HG03575 (cell line): ENCODE measurements at regions not wholly inside any gene's neighbourhood (a gene's known extent, or its start where the extent isn't known, plus 50 kb on each side); places are given as distances from the start of the nearest gene placed in this dataset.
A peak's percentile ranks its signal among the peaks of the same experiment; 100 is the strongest.

Source experiments
- ATAC-seq: cut with Tn5 transposase; IDR thresholded peaks from one replicate; pipeline ENCODE4 v1.9.1; 2021; ENCODE audit not compliant: unreplicated experiment, insufficient number of reproducible peaks, low FRiP score; ENCODE audit errors: extremely low read depth

DNA sequence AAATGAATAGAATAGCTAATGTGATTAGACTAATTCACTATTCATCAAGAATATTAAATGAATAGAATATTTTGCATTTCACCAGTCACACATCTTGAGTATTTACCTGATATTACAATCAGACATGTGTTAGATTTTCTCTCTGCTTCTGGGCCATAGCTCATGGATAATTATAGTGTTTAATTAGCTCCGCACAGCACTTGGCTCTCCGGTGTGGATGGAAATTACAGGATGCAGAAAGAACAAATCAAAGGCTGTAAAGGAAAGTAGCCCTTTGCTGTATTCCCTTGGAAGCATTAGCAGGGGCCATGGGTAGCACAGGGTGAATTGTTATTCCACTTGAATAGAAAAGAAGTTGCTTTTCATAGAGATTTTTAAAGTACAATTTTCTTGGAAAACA is 320.3 kb upstream of the SORL1-AS1 start:
- no peak for ATAC-seq

DNA sequence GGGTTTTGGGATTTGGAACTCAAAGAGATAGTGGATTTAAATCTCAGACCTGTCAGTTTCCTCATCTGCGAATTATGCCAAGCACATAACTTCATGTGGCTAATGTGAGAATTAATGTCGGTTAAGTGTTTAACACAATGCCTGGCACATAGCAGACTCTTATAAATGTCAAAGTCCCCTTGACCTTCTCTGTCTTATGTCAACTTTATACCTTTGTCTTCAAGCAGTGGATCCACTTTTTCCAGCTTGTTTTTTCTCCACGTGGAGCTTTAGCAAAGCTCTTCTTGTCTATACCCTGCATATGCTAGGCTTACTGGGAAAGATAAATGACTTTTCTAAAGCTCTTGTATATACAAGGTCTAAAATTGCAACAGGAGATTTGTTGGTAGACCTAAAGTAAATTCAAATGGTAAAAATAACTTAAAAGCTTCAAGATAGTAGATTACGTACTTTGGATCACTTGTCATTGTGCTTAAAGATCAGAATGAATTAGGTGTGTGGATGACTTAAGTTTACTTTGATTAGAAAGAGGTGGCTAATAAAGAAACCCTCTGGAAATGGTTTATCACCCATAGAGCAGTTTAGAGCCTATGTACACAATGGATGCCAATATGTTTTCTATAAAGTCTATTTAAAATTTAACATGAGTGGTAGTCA is 318.3 kb upstream of the SORL1-AS1 start:
- ATAC-seq = no peak

DNA sequence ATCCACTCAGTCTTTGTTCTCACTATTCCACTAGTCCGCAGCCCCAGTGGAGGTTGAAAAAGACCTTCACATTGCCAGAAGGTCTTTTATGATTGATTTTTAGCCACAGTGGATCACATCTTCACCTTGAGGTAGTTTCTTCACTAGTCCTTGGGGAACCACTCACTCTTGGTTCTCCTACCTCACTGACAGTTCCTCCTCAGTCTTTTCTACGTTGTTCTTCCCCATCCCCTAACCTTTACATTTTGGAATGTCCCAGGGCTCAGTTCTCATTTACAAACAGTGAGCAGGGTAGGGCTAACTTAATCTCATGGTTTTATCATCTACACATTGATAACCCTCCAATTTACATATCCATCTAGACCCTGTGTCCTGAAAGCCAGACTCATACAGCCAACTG is 316.4 kb upstream of the SORL1-AS1 start:
- ATAC-seq = no peak

DNA sequence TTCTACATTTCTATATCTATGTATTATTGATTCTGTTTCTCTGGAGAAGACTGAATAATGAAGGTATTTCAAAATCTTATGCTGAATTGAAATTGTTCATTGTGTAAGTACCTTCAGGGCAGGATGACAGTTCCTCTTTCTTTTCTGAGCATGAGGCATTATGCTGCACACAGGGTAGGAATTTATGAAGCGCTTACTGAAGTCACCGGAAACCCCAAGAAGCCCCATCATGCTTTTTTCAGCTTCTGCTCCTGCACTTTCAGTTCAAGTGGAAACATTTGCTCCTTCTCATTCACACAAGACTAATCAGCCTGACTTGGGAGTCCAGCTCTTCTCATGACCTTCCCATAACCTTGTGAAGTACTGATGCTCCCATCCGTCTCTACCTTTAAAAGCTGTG is 314.7 kb upstream of the SORL1-AS1 start:
- ATAC-seq = peak; percentile 48

DNA sequence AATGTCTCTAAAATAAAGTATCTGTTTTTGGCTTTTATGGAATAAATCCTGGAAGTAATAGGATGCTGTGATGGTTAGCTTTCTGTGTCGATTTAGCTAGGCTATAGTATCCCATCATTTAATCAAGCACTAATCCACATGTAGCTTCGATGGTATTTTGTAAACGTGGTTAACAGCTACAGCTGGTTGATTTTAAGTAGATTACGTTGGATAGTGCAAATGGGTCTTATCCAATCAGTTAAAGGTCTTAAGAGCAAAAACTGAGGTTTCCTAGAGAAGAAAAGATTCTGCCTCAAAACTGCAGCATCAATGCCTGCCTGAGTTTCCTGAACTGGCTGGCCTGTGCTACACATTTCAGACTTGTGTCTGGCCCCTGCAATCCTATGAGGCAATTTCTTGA is 314.2 kb upstream of the SORL1-AS1 start:
- ATAC-seq = no peak

DNA sequence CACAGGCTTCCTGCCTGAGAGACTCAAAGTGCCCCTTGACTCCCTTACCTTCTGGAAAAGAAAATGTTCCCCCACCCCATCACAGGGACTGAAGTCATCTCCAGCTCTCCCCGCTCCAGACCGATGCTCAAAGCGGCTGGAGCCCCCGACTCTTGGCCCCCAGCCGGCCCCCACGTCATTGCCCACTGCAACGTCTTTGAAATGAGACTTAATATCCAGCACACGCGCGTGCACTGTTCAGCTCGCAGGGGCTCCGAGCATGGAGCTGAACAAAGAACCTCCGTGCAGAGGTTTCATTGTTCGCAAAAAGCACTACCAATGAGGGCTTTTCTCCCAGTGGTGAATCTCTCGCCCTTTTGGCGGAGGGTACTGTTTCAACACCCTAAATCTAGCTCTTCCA is 313.4 kb upstream of the SORL1-AS1 start:
- ATAC-seq = no peak

DNA sequence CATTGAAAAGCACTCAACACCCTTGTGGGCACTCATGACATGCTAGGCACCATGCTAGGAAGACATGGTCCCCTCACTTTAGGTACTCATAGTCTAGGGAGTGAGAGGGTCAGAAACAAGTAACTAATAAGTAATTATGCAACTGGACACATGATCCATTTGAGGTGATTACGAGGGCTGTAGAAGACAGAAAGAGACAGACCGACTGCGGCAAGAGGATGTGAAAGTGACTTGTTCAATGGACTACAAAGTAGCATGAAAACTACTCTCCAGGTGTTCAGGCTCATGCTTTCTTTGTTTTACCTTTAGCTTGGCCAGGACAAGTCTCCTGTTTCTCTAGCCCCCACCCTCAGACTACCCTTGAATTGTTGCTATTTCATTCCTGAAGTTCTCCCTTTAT is 310.8 kb upstream of the SORL1-AS1 start:
- peak; percentile 76 for ATAC-seq

DNA sequence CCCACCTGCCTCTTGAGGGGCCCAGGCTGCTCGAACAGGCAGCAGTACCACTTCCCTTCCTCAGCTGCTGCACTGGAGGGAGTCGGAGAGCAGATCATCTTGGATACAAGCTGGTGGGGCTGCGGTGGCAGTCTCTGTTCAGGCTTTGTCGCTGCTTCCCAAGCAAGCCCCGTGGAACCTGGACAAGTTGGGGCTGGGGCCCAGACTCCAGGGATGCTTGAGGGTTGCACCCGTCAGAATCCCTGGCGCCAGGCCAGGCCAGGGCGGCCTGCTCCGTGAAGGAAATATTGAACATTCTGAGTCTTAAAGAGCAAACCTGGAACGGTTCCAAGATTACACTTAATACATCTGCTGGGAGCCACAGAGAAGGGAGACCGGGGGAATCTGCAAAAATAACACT is 310.1 kb upstream of the SORL1-AS1 start:
- no peak for ATAC-seq

DNA sequence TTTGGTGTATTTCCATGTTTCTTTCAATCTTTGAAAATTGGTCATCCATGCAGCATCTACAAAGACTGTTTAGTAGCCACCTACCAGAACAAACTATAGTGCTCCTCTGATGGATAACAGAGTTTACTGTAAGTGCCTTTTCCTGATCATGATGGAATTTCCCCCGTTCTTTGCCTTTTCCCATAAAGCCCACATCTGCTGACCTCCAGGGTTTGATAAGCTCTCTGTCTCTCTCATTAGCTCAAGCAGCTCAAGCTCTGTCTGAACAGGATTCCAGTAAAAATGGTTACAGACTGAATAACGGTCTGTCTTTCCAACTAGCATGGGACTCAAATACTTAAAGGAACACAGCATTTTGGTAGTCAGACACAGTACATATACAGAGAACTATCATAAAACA is 308.4 kb upstream of the SORL1-AS1 start:
- no peak for ATAC-seq

DNA sequence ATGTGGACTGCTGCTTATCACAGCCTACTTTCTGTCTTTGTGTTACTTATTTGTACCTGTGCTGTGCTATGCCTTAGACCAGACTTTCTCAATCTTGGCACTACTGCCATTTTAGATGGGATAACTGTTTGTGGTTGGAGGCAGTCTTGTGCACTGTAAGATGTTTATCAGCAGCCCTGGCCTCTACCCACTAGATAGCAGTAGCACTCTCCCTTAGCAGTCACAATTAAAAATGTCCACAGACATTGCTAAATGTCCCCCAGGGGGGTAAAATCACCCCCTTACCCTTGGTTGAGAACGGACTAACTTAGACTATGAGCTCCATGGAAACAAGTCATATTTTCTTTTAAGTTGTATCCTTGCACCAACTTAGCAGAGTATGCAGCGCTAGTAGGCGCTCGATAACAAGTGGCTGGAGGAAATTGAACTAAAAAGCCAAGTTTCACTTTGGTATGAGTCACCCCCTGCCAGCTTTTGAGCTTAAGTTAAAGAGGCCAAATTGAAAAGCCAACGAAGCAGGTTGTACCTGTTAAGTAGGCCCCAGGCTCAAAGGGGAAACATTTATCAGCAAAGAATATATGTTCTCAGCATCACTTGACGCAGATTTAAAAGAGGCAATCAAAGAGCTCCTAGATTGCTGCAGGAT is 304.8 kb upstream of the SORL1-AS1 start:
- ATAC-seq = no peak

DNA sequence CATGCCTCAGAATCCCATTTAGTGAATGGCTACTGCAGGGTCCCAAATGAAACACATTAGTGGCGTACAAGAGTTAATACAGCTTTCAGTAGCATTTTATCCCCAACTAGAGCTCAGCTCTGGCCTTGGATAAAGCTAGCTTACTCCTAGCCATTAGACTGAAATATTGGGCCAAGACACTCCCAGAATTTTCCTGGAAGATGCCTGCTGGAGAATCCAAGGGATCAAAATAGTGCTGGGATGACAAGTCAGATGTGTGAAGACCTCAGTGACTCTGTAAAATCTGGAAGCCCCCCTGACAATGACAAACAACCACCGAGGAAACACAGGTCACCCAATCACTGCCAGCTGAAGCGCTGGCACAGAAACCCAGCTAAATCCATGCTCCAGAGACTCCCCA is 303.1 kb upstream of the SORL1-AS1 start:
- no peak for ATAC-seq

DNA sequence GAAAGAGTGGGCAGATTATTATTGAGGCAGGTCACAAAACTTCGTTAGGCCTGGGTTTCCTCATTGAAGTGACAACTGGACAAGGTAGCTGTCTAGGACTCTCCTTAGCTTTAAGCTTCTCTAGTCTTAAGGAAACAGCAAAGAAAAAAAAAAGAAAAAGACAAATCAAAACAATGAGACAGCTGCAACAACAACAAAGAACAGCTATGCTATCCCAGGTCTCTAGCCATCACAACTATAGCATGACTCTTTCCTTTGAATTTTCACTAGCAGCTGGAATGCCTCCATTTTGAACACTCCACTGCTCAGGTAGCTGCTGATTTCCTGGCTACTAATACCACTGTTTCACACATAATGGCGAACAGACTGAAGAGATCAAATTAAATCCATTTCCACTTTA is 302.4 kb upstream of the SORL1-AS1 start:
- ATAC-seq = no peak

DNA sequence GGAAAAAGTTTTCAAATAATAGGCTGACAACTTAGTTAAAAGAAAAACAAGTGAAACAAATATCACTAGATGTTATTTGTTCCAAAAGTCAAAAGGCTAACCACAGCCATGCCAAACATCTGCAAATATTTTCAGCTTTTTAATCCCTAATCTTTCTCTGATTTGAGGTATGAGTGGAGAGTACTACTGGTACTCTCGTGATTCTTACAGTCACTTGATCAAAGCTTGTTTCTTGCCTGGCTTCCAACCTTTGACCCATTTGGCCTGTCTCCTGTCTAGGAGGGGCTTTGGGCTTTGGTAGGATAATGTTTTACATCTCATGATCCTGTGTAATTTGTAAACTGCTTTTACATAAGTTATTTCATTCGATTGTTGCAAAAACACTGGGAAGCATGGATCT is 301.8 kb upstream of the SORL1-AS1 start:
- ATAC-seq = no peak

DNA sequence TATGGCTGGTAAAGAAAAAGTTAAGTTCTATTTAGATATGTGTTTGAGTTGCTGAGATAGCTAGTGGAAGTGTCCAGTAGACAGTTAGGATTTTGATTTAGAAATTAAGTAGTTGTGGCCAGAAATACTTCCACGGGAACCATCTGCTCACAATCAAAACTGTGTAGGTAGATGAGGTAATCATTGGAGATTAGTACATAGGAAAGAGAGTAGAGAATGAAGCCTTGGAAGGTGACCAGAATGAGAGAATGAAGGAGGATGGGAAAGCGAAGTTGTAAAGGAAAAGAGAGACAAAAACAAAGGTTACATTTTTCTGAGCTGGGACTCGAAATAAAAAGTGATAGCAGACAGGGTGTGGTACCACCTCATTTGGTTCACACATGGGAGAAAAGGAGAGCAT is 296.9 kb upstream of the SORL1-AS1 start:
- ATAC-seq = no peak

DNA sequence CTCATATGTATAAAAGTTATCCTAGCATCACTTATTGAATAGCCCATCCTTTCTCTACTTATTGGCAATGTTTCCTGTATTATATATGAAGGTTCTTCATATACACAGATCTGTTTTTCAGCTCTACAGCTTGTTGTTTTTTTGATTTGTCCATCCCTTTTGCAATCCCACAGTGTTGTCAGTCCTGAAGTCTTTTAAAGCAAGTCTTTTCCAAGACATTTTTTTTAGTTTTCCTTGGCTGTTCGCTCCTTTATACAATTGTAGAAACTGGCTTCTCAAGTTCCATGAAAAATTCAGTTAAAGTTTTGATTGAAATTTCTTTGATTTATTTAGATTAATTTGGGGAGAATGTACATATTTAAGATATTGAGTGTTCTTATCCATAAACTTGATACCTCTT is 295.3 kb upstream of the SORL1-AS1 start:
- no peak for ATAC-seq

DNA sequence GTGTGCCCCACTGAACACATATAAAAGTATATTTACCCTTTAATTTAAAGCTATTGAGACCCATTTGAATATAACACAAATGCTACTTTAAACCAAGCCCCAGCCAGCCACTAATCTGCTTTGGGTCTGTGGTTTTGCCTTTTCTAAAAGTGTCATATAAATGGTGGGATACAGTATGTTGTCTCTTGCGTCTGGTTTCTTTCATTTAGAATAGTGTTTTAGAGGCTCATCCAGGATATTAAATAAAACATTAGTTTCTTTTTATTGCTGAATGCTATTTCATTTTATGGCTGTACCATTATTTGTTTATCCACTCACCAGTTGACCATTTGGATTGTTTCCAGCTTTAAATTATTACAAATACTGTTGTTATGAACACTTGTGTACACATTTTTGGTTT is 290.5 kb upstream of the SORL1-AS1 start:
- ATAC-seq = no peak

DNA sequence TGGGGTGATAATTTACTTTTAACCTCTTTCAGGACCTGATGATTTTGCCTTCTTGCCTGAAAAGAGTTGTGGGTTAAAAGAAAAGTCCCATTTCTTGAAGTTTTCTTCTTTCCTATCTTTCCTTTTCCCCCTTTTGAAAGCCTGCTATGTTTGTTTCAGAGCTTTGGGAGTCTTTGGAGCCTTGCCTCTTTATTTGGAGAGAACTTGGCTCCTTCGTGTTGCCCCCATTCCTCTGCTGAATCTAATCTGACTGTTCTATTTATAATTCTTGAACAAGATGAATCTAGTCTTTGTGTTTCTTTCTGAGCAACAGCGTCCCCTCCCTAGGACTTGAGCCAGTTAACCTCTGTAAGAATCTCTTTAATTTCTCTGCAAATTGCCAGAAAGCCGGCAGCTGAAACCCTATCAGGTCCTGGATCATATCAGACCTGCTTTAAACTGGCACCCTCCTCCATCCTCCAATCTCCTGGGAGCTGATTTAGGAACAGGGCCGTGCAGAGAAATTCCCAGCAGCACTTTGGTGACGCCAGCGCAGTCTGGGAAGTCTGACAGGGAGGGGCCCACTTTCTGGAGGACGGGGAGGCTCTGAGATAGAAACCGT is 289.1 kb upstream of the SORL1-AS1 start:
- ATAC-seq = no peak

DNA sequence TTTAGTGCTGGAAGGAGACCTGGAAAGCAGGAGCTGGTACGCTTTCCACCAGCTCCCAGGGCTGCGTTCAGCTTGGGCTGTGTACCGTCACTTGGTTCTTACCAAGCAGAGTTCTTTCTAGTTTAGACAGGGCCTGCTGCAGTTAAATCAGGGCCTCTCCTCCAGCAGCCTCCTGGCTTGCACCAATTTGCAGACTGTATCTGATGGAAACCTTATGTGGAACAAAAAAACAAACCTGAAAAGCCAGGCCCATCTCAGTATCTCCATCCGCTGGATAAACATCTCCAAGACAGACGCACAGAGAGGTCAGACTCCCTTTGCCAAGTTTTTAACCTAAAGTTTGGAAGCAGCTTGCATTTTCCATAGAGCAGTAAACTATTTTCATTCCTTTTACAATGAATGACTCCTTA is 288.6 kb upstream of the SORL1-AS1 start:
- no peak for ATAC-seq

DNA sequence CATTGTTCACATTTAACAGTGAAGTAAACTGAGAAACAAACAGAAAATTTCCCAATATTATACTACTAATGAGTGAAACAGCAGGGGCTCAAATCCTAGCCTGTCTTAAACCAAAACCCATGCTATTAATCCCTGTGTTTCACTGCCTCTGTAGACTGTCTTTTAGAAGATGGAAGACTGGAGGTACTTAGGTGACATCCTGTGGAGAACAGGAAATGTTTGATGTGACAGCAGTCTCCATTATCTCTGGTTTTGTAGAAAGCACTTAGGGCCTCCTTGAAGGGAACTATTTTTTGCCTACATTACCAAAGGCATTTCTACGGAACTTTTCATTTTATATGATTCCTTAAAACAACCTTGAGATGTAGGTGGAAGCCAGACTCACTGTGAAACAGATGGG is 288.1 kb upstream of the SORL1-AS1 start:
- ATAC-seq = no peak

DNA sequence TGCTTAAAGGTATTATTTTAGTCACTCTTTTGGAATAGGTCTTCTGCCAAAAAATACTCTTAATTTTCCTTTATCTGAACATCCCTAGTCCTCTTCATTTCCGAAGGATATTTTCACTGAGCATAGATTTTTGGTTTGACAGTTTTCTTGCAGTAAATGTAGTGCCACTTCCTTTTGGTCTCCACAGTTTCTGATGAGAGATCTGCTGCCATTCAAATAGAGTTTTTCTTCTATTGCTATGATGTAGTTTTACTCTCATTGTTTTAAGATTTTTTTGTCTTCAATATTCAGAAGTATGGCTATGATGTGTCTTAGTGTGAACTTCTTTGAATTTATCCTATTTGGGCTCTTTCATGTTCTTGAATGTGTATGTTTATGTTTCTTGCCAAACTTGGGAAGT is 281.1 kb upstream of the SORL1-AS1 start:
- no peak for ATAC-seq

DNA sequence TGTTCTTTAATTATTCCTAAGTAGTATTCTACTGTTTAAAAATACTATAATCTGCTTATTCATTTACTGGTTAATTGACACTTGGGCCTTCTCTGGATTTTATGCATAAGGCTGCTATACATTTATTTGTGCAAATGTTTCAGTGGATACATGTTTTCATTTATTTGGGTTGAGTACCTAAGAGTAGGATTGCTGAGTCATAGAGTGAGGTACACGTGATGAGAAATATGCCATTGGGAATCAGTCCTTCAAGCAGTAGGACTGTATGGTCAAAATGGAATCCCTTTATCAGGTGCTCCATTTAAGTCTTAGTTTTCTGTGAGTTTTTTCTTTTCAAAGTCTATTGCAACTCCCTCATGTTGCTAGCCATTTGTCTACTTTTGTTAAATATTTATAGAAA is 275.2 kb upstream of the SORL1-AS1 start:
- no peak for ATAC-seq
